ENCODE measurements at regions not wholly inside any gene's neighbourhood (a gene's known extent, or its start where the extent isn't known, plus 50 kb on each side); places are given as distances from the start of the nearest gene placed in this dataset.

DNA sequence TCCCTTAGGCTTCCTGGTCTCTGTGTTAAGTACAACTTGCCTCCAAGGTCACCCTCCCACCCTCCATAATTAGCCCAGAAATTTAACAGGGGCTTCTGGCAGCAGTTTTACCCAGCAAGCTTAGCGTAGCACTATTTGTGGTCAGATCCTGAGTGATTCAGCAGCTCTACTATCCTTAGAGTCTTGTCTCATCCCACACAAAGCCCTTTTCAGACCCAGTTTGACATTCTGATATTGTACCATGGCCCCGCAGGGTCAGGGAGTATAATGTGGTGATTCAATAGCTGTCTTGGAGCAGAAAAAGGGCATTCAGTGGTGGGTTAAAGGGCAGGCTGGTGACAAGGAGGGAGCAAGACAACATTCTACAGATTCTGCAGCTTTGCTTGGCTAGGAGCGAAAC, 153.8 kb upstream of the DDHD1 start (continued):
- TF ChIP-seq ZNF133 (CRISPR knock-in tag; IDR thresholded peaks at IDR 0.05) (no peak), ZC3H8 (IDR thresholded peaks at IDR 0.05) (no peak), TCF7L2 (IDR thresholded peaks at IDR 0.05; ENCODE audit: low read depth, low read length) (no peak), EZH2 (IDR thresholded peaks at IDR 0.05; ENCODE audit: borderline replicate concordance, low read depth, low read length) (no peak), KAT8 (IDR thresholded peaks at IDR 0.05; ENCODE audit: low read depth) (no peak), ZNF12 (CRISPR knock-in tag; IDR thresholded peaks at IDR 0.05) (no peak), CHCHD3 (CRISPR knock-in tag; IDR thresholded peaks at IDR 0.05) (no peak), HMGN3 (IDR thresholded peaks at IDR 0.05; ENCODE audit: borderline replicate concordance, extremely low read depth, insufficient read length, low read depth, low read length) (no peak)
- TF ChIP-seq, protein P1, sequence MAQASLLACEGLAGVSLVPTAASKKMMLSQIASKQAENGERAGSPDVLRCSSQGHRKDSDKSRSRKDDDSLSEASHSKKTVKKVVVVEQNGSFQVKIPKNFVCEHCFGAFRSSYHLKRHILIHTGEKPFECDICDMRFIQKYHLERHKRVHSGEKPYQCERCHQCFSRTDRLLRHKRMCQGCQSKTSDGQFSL (CRISPR knock-in tag; IDR thresholded peaks at IDR 0.05): no peak
- TF ChIP-seq, protein P1 (tag; IDR thresholded peaks at IDR 0.05): no peak

GRCh38 chr14:53306267-53306721, 153.2 kb upstream of the DDHD1 start:
- intact Hi-C loops (cut with micrococcal nuclease) (loop anchor here (5.0 to 10.0 kb wide), 3 partner anchors 249 to 484 kb away; no protein-coding TSS in a partner anchor), in situ Hi-C loops (cut with MboI) (no loop called here)
- H3K4me1 ChIP-seq (replicated peaks in 1 of 2; ENCODE audit: control insufficient read depth in 2 of 2, insufficient read depth in 2 of 2, low read length in 2 of 2): no peaks in the 10 kb centered on the region
- no peaks in the 10 kb centered on the region for H4K20me1 ChIP-seq (replicated peaks; ENCODE audit: control insufficient read depth, insufficient read depth, low read length)
- BruUV-seq (replicated peaks): no TSS peak
- peak overlapping the region; percentile 38 for H3K4me2 ChIP-seq (ENCODE audit: insufficient read depth, low read length)
- H3K36me3 ChIP-seq (ENCODE audit: control insufficient read depth, insufficient read depth, low read length): no peaks in the 10 kb centered on the region
- no peak overlapping the region for H3K9ac ChIP-seq (ENCODE audit: insufficient read depth in 1 of 2, low read depth in 2 of 2, low read length in 2 of 2)
- CTCF ChIA-PET (ENCODE audit: low intra/inter-chr PET ratio): interaction anchor here (1.7 kb wide), 2 partner anchors 483 to 1006 kb away, joined by 7 to 8 read pairs; no protein-coding TSS in a partner anchor
- no peaks in the 10 kb centered on the region for H3K9me1 ChIP-seq (ENCODE audit: control insufficient read depth, insufficient read depth, low read length)
- POLR2A ChIA-PET: interaction anchor here (0.6 kb wide), 1 partner anchor 457 kb away, joined by 3 read pairs; no protein-coding TSS in a partner anchor
- no peak overlapping the region for H3K27ac ChIP-seq (ENCODE audit: extremely low read depth, low read depth, low read length)
- ATAC-seq: peak; percentile 74
- H3K79me2 ChIP-seq (ENCODE audit: control insufficient read depth, insufficient read depth, low read length): no peaks in the 10 kb centered on the region
- H3K9me3 ChIP-seq (replicated peaks; ENCODE audit: control insufficient read depth, insufficient read depth, low read depth, low read length): no peaks in the 10 kb centered on the region
- 0 out of 2 replicates have a peak overlapping the region, but pooled peaks have one; percentile 44 for H2AFZ ChIP-seq (ENCODE audit: low read depth, low read length)
- no peaks in the 10 kb centered on the region for H3K27me3 ChIP-seq (ENCODE audit: control insufficient read depth in 2 of 2, insufficient read depth in 2 of 2, low read length in 2 of 2)
- WGBS (ENCODE audit: insufficient coverage, low coverage, missing lambda C conversion rate): 2% methylated on average over 11 of the region's 11 CpGs
- peak; percentile 74 for FAIRE-seq
- H3K4me3 ChIP-seq: no peak overlapping the region
- DNase-seq (ENCODE audit: extremely low read depth in 1 of 4, low spot score in 3 of 4): peak; percentile 28 to 35 (median 31)
- TF ChIP-seq E2F6 (IDR thresholded peaks at IDR 0.05; ENCODE audit: borderline replicate concordance in 1 of 2, extremely low read depth in 1 of 2, insufficient read depth in 1 of 2, insufficient read length in 1 of 2, low read depth in 1 of 2, low read length in 1 of 2, poor library complexity in 1 of 2, severe bottlenecking in 1 of 2) (no peak), RAD21 (CRISPR knock-in tag; conservative IDR thresholded peaks at IDR 0.05 in 1 of 2, IDR thresholded peaks at IDR 0.05 in 1 of 2) (peak; percentile 66 to 73), SMC3 (conservative IDR thresholded peaks at IDR 0.05; ENCODE audit: insufficient read depth, low read depth, low read length) (peak; percentile 53)
- TF ChIP-seq, protein P2, sequence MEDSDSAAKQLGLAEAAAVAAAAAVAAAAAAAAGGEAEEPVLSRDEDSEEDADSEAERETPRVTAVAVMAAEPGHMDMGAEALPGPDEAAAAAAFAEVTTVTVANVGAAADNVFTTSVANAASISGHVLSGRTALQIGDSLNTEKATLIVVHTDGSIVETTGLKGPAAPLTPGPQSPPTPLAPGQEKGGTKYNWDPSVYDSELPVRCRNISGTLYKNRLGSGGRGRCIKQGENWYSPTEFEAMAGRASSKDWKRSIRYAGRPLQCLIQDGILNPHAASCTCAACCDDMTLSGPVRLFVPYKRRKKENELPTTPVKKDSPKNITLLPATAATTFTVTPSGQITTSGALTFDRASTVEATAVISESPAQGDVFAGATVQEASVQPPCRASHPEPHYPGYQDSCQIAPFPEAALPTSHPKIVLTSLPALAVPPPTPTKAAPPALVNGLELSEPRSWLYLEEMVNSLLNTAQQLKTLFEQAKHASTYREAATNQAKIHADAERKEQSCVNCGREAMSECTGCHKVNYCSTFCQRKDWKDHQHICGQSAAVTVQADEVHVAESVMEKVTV (CRISPR knock-in tag; IDR thresholded peaks at IDR 0.05): peak; percentile 43
